GM21529 (cell line): ENCODE measurements at regions not wholly inside any gene's neighbourhood (a gene's known extent, or its start where the extent isn't known, plus 50 kb on each side); places are given as distances from the start of the nearest gene placed in this dataset.

ENCODE experiments used
- ATAC-seq: cut with Tn5 transposase; IDR thresholded peaks from one replicate; pipeline ENCODE4 v1.9.1; 2021; ENCODE audit not compliant: unreplicated experiment

DNA sequence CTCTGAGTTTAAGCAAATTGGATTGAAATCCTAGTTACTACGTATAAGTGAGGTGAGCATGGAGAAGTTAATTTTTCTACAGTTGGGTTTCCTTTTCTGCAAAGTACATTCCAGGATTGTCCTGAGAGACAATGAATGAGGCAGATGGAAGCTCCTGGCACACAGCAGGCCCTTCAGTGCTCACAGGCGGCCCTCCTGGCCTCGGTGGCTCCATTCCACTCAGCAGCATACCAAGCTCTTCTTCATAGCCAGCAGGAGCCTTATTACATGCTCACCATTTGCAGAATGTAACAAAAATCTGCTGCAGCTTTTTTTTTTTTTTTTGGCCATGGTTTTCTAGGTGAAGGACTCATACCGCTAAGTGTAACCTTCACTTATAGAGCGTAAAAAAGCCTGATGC, 113.2 kb upstream of the FAM9B start:
- no peak for ATAC-seq

DNA sequence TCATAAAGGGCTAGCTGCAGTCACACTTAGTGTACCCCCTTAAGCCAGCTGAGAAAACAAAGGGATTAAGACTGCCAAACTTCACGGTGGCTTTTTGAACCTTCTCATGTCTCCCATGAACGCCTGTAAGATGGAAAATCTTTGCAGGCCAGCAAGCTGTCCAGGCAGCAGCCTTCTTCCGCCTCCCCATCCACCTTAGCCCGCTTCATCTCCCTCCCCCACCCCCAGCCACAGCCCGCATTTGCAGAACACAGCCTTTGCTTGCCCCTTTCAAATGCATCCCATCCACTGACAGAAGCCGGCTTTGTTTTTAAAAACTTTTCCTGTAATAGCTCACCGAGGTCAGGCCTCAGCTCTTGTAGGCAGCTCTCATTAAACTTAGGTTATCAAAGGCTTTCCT, 113.8 kb upstream of the FAM9B start:
- no peak for ATAC-seq

DNA sequence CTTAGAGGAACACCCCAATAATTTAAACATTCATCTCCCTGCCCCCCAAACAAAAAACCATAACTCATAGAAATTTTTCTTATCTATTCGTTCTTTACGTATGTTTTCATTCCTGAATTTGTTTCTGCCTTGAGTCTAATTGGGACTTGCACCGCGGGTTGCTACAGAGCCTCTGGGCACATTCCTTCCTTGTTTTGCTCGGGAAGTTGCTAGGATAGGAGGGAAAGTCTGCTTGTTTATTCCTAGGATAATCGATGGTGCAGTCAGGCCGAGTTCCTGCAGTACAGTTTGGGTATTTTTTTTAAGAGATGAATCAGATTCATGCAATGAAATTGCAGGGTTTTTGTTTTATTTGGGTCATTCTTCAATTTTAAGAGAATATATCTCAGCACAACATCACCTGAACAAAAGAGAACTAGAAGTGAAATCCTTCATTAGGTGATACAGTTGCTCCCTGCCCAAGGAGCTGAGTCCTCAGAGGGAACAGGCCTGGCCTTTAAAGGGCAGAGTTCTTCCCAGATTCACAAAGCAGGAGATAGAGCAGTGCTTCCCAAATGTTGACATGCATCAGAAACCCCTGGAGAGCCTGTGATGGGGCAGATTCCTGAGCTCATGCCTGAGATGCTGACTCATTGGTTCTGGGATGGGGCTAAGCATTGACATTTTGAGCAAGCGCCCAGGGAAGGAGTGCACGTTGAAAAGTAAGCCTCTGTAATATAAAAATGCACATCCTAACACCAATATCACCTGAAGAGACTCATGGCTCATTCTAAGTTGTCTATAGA, 114.9 kb upstream of the FAM9B start:
- ATAC-seq = no peak

DNA sequence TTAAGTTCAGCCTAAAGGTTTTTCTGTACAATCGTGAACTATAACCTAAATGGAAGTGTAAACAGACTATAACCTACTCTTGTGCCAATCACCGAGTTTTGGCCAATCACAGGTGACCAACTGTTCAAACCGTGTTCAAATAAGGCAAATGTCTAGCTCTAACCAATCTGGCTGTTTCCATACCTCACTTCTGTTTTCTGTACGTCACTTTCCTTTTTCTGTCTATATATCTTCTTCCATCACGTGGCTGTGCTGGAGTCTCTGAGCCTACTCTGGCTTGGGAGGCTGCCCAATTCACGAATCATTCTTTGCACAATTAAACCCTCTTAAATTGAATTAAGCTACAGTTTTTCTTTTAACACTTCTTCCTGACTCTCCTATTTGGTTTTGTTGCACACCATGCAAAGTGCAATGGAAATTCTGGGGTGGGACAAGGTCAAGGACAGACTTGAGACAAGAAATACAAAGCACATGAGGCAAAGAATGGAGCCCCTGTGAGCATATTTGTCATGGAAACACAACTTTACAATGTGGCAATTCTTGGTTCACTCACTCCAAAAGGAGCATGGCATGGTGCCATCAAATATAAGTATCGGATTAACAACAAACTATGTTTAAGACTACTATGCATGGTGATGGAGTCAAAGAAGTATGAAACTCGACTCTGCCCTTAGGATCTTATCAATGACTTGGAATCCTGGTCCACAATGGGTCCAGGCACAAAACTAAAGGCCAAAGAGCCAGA, 115.7 kb upstream of the FAM9B start:
- ATAC-seq = no peak

DNA sequence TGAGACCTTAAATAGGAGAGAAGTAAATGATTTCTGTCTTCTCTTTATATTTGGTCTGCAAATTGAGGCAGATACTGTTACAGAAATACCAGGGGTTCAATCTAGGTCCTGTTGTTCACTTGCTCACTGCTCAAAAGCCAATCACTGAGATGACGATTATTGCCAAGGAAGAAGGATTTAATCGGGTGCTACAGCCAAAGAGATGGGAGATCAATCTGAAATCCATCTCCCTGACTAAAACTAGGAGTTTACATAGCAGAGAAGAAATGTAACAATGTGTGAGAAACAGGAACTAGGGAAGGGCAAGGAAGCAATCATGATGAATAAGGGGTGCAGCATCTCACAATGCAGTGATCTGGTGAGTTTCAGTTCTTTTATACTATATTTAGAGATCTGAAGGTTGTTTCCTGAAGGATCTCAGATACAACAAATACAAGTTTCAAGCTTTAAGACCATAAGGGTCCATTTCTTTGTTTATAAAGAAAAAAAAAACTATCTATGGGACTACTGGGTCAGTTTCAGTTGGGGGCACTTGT, 117.9 kb upstream of the FAM9B start:
- ATAC-seq = no peak

DNA sequence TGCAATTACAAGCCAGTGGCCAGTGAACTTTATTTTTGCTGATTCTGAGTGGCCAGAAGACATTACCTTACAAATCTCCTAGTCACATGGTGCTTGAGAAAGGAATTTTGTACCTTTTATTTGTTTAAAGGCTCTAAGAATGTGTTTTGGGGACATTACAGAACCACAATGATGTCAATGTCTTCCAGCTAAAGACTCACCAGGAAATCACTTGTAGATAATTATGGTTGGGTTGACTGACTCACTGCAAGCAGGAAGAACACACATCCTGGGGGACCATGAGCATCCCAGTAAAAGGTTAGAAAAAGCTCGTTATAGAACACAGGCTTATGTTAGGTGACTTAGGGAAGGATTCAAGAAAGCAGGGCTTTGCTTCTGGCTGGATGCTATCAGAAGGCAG, 119.4 kb upstream of the FAM9B start:
- no peak for ATAC-seq

DNA sequence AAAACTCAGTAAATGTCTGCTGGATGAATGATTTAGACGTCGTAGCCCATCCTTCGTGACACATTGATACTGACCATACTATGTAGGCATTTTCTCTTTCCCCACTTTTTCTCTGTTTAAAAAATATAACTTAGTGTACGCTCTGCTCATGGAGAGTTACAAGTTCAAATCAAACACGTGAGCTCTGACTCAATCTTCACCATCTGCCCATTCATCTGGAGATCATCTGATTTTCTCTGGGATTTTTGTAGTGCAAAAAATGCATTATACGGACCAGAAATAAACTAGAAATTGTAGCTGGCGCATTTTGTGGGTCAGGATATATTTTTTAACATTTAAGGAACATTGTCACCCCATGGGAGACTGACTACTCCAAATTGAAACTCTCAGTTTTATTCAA, 124.7 kb upstream of the FAM9B start:
- ATAC-seq = no peak

DNA sequence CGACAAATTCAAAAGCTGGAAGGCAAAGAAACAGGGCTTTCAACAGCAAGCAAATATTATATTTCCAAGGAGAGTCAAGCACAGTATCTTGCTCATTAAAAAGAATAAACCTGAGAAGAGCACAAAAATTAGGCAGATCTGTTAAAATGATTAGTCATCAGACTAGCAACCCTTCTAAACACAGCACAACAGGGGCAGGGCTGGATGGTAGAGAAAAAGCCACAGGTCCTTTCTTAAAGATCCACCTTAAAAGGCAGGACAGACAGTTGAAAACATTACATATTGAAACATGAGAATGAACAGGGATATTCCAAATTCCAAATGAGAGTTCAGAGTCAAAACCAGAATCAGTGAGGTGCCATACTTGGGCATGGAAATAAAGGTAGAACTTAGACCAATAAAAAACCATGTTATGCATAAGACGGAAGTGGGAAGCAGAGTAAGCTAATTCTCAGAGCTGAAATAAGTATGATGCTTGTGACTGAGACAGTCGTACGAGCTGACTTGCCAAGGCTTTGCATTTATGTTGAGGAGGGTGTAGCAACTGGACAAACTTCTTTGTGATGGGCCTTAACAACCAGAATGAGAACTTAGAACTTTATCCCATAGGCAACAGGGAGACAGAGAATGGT, 126.9 kb upstream of the FAM9B start:
- no peak for ATAC-seq

DNA sequence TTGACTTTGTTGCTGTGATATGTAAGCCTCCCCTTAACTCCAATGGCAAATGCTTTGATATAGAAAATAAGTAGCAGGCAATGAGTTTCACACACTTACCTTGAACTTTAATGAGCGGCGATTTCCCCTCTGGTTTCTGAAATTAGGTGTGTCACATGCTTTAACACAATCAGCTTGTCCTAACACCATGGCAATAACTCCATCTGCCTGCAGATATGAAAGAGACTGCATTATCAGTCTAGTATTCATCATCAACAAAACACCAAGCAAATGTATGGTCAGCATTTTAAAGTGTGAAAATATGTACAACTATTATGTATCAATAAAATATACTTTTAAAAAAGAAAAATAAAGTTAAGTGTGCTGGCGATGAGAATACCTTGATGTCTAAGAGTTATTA, 128.8 kb upstream of the FAM9B start:
- no peak for ATAC-seq

DNA sequence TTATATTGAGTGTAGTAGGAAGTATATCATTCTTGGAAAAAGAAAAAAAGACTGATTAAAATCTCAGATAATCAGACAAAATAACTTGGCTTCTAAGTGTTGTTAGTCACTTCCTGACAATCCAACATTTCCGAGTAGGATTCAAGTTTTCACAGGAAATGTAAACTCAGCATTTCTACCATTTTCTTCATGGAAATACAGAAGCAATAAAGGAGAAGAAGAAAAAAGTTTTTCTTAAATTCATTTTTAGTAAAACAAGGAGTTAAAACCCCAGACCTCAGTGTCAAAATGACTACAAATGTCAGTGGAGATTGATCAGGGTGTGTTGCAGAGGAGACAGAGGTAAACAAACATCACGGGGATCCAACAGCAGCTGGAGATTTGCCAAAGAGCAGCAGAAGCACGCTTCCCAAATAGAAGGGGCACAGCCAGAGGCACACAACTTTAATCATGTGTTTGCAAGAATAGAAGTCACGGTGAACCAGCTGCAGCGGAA, 129.3 kb upstream of the FAM9B start:
- ATAC-seq = no peak

DNA sequence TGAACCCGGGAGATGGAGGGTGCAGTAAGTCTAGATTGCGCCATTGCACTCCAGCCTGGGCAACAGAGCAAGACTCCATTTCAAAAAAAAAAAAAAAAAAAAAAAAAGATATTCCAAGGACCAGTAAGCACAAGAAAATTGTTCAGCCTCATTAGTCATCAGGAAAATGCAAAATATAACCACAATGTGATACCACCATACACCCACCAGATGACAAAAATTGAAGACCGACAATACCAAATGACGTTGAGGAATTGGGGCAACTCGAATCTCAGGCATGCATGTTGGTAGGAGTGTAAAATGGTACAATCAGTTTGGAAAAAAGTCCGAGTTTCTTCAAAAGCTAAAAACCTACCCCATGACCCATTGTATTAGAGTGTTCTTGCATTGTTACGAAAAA, 130.2 kb upstream of the FAM9B start:
- ATAC-seq = no peak

DNA sequence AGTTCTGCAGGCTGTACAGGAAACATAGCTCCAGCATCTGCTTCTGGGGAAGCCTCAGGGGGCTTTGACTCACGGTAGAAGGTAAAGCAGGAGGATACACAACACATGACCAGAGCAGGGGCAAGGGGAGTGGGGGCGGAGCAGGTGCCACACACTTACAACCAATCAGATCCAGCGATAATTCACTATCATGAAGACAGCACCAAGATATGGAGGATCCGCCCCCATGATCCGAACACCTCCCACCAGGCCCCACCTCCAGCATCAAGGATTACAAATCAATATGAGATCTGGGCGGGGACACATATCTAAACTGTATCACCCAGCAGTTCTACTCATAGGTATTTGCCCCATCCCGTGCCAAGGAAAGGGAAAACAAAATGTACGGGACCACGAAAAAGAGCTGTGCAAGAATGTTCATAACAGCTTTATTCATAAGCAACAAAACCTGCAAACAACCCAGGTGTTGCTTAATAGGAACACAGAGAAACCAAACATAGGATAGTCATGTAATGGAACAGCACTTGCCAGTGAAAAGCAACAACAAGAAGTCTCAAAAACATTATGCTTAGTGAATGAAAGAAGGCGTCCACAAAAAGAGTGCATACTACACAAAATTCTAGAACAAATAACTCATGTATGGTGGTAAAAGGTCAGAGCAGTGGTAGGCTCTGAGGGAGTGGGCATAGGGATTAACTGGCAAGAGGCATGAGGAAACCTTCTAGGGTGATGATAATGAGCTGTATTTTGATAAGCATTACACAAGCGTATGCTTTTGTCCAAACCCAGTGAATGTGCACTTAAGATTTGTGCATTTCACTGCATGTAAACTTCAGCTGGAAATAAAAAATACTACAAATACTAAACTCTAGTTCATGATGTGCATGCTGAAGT, 130.9 kb upstream of the FAM9B start:
- no peak for ATAC-seq

DNA sequence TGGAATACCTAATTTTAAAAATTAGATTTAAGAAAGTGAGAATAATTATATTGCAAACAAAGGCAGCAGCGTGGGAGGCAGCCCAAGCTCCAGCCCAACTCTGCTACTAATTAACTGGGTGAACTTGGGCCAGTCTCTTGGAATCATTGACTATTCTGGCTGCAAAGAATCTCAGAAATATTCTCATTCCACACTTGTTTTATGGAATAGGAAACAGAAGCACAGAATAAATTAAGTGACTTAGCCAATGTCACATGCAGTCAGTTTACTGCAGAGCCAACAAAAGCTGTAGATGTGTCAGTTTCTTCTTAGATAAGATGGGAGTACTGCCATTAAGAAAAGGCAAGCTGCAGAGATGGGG, 132.6 kb upstream of the FAM9B start:
- ATAC-seq = no peak

DNA sequence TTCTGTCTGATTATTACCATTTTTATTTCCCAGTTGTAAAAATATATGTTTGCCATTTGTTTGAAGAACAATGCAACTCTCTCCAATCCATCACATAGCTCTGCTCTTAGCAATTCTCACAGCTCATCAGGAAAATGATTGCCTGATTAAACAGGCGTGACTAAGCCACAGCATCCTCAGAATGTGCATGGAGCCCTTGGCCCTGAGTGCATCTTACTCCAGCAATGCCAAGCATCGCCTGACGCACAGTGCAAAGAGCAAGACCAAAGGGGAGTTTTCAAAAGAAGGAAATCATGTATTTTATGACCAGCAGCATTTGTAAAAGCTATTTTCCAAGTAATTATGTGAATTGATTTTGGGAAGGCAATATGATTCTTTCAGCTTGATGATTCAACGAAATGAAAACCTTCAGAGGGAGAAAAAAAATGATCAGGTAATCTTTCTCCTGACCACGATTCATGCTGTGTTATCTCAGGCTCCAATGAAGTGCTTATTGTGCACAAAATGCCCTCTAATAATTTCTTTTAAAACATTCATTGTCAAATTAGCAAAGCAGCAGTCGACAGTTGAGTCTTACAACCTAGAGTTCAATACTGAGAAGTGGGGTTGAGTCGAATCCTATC, 138.0 kb upstream of the FAM9B start:
- ATAC-seq = no peak

DNA sequence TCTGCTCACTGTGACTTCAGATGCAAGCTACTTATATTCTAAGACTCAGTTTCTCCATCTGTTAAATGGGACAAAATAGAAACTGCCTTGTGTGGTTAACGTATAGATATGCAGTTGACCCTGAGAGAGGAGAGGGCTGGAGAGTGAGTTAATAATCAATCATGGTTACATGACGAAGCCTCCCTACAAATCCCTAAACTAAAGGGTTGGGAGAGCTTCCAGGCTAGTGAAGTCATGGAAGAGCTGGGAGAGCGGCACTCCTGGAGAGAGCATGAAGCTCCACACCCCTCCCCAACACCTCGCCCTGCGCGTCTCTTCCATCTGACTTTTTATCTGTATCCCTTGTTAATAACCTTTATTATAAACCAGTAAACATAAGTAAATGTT, 138.5 kb upstream of the FAM9B start:
- no peak for ATAC-seq

DNA sequence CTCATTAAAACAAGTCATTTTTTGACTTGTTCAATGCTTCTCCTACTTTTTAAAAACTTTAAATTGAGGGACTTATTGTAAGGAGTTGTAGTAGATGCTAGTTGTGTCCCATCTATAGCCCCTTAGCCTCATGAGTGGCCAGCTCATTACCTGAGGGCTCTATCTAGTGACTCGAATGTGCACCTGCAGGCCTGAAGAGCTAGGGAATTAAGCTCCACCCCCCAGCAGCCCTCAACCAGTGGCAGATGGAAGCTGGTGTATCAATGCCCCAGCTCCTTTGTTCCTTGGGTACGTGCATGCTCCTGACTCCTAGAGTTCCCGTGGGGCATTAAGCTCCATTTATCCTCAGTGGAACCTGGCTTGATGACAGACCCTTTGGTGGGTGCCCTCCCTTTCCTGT, 146.7 kb upstream of the FAM9B start:
- no peak for ATAC-seq

DNA sequence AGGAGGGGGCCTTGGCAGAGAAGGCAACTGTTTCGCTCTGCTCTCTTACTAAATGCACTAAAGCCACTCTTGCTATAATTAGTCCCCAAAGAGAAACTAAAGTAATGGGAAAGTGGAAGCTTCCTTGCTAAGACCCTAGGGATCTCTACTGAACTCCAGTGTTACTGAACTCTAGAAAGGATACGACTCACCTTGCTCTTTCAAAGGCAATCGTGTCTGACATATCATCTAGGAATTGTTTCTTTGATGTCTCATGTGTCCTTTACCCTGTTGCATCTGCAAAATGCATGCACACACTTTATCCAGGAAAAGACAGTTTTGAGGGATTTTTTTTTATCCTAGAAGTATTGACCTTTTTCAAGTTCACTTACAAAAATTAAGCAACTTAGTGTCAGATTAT, 148.1 kb upstream of the FAM9B start:
- ATAC-seq = no peak

DNA sequence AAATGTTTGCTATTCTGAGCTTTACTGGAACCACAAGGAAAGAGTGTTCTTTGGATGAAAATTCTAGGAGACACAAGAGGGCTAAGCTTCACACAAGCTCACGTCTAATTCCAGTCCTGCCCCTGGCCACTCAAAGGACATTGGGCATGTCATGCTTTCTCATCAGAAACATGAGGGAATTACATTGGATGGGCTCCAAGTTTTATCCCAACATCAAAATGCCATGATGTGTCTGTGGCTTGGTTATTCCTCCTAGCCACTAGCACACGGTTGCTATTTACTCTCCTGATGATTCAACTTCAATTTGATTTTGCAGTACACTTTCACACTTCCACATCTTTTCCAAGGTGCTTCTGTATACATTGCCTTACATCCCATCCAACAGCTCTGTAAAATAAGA, 149.6 kb upstream of the FAM9B start:
- no peak for ATAC-seq

DNA sequence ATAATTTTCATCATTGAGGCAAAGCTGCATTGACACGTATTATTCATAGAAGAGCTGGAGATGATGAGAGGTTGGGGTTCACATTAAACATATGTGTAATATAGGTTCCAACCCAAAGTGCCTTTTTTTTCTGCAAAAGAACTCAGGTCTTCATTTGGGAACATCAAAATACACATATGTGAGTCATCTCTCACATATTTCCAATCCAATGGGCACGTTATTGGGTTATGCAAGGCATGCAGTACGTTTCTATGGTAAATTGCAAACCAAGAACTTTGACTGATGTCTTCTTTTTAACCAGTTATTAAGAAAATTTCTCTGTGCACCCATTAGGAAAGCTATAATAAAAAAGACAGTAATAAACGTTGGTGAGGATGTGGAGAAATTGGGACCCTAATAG, 150.3 kb upstream of the FAM9B start:
- ATAC-seq = no peak

DNA sequence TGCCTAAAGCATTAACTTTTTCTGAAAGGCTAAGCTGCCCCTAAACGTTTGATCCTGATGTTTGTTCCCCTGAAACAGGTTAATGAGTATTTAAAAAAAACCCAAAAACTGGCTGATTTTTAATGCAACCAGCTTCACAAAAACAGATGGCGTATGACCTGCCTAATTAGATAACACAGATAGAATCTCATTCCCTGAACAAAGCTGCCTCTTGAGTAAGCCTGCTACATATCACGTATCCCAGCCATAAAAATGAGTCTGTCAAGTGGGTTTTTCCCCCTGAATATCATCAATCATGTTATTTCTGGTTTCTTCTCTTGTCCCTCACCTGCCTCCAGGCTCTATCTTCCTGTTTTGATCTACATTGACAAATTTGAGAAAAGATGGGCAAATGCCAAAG, 154.2 kb upstream of the FAM9B start:
- no peak for ATAC-seq
